Neural cell (in vitro differentiated cells): ENCODE measurements at regions not wholly inside any gene's neighbourhood (a gene's known extent, or its start where the extent isn't known, plus 50 kb on each side); places are given as distances from the start of the nearest gene placed in this dataset.

Experiments
- H2AFZ ChIP-seq: fragments of 200-600, 300-800 bp; sonication (generic), shearing (Covaris generic); 2 replicates; pipeline ENCODE4 v1.6.0; 2014; ENCODE audit warnings: low read depth, mild to moderate bottlenecking, antibody characterized with exemption, low read length, moderate library complexity
- H3F3A ChIP-seq: fragments of 200-600 bp; shearing (Covaris generic); 2 replicates; pipeline ENCODE4 v1.6.1; 2016; ENCODE audit warnings: mild to moderate bottlenecking, moderate library complexity, mixed read lengths, antibody characterized with exemption, low read length; ENCODE audit not compliant: insufficient read depth, poor library complexity, severe bottlenecking
- H3K27ac ChIP-seq: fragments of 200-600, 300-800 bp; sonication (generic), shearing (Covaris generic); 2 replicates; pipeline ENCODE4 v1.5.1; 2014; ENCODE audit warnings: mild to moderate bottlenecking, low read length, moderate library complexity
- H3K27me3 ChIP-seq: fragments of 300-800, 200-600 bp; sonication (generic), shearing (Covaris generic); 2 replicates; pipeline ENCODE4 v1.6.0; 2014; ENCODE audit warnings: mild to moderate bottlenecking, low read depth, low read length, moderate library complexity; ENCODE audit not compliant: insufficient read depth
- H3K36me3 ChIP-seq: fragments of 300-800, 200-600 bp; sonication (generic), shearing (Covaris generic); 2 replicates; pipeline ENCODE4 v1.5.1; 2014; ENCODE audit warnings: mild to moderate bottlenecking, antibody characterized with exemption, low read length, moderate library complexity; ENCODE audit not compliant: insufficient read depth
- H3K4me2 ChIP-seq: fragments of 300-800, 200-600 bp; sonication (generic), shearing (Covaris generic); 2 replicates; pipeline ENCODE4 v1.6.0; 2014; ENCODE audit warnings: mild to moderate bottlenecking, low read length
- H3K4me3 ChIP-seq: fragments of 300-800, 200-600 bp; sonication (generic), shearing (Covaris generic); 2 replicates; pipeline ENCODE4 v1.5.1; 2014; ENCODE audit warnings: mild to moderate bottlenecking, low read length, moderate library complexity
- H3K79me2 ChIP-seq: fragments of 200-600 bp; shearing (Covaris generic); replicated peaks from 2 replicates; pipeline ENCODE4 v1.6.0; 2014; ENCODE audit warnings: mild to moderate bottlenecking, low read length, moderate library complexity; ENCODE audit not compliant: insufficient read depth
- H3K9ac ChIP-seq: fragments of 300-800, 200-600 bp; sonication (generic), shearing (Covaris generic); 2 replicates; pipeline ENCODE4 v1.6.1; 2016; ENCODE audit warnings: mild to moderate bottlenecking, low read length, mixed read lengths
- H3K9me2 ChIP-seq: fragments of 200-600 bp; shearing (Covaris generic); 2 replicates; pipeline ENCODE4 v1.6.1; 2016; ENCODE audit warnings: mild to moderate bottlenecking, low read length, mixed read lengths; ENCODE audit not compliant: insufficient read depth
- H3K9me3 ChIP-seq: fragments of 200-600, 300-800 bp; sonication (generic), shearing (Covaris generic); 2 replicates; pipeline ENCODE4 v1.6.1; 2016; ENCODE audit warnings: mild to moderate bottlenecking, mixed run types, low read length, moderate library complexity, mixed read lengths
- H4K20me1 ChIP-seq: fragments of 200-600 bp; shearing (Covaris generic); 2 replicates; pipeline ENCODE4 v1.6.1; 2016; ENCODE audit warnings: mild to moderate bottlenecking, mixed run types; ENCODE audit not compliant: insufficient read depth
- CTCF ChIP-seq: fragments of 450-650 bp; IDR thresholded peaks from 2 replicates; pipeline ENCODE4 v1.5.1; 2014; ENCODE audit warnings: antibody characterized with exemption, mild to moderate bottlenecking, moderate library complexity; ENCODE audit not compliant: poor library complexity, severe bottlenecking
- EP300 ChIP-seq: fragments of 450-650 bp; conservative IDR thresholded peaks from 2 replicates; pipeline ENCODE4 v1.6.1; 2014; ENCODE audit warnings: antibody characterized with exemption, mild to moderate bottlenecking, moderate library complexity; ENCODE audit not compliant: poor library complexity, severe bottlenecking
- EZH2 ChIP-seq: fragments of 200-600, 300-800 bp; shearing (Covaris generic), sonication (generic); IDR thresholded peaks from 2 replicates; pipeline ENCODE4 v1.6.1; 2014; ENCODE audit warnings: antibody characterized with exemption, low read length, borderline replicate concordance, mild to moderate bottlenecking; ENCODE audit not compliant: insufficient read depth, poor library complexity, severe bottlenecking
- MXI1 ChIP-seq: fragments of 450-650 bp; conservative IDR thresholded peaks from 2 replicates; pipeline ENCODE4 v1.6.1; 2014; ENCODE audit warnings: antibody characterized with exemption, mild to moderate bottlenecking; ENCODE audit not compliant: poor library complexity, severe bottlenecking
- POLR2AphosphoS5 ChIP-seq: IDR thresholded peaks from 2 replicates; pipeline ENCODE4 v1.6.1; 2012
- RAD21 ChIP-seq: fragments of 450-650 bp; conservative IDR thresholded peaks from 2 replicates; pipeline ENCODE4 v1.6.1; 2014; ENCODE audit warnings: antibody characterized with exemption, mild to moderate bottlenecking, moderate library complexity
- REST ChIP-seq: IDR thresholded peaks from 2 replicates; pipeline ENCODE4 v1.6.1; 2012; ENCODE audit warnings: borderline replicate concordance
- SMC3 ChIP-seq: fragments of 450-650 bp; conservative IDR thresholded peaks from 2 replicates; pipeline ENCODE4 v1.6.1; 2014; ENCODE audit warnings: antibody characterized with exemption, mild to moderate bottlenecking, moderate library complexity; ENCODE audit not compliant: poor library complexity
- TAF1 ChIP-seq: IDR thresholded peaks from 2 replicates; pipeline ENCODE4 v1.6.1; 2012; ENCODE audit warnings: low read depth

GRCh38 chr13:74335370-74335769, 201.2 kb upstream of the KLF12 start:
- H3K79me2 ChIP-seq: no peaks in the 10 kb centered on the region
- no peak overlapping the region for H3K27ac ChIP-seq
- no peaks in the 10 kb centered on the region for H3K27me3 ChIP-seq
- no peak for TF ChIP-seq TAF1
- TF ChIP-seq CTCF: no peak
- no peak for TF ChIP-seq SMC3
- TF ChIP-seq MXI1: no peak
- TF ChIP-seq RAD21: no peak
- TF ChIP-seq REST: no peak
- no peak for TF ChIP-seq EP300
- TF ChIP-seq EZH2: no peak
- no peak for TF ChIP-seq POLR2AphosphoS5
- H3K4me2 ChIP-seq: no peak overlapping the region
- no peaks in the 10 kb centered on the region for H4K20me1 ChIP-seq
- H3K9ac ChIP-seq: no peak overlapping the region
- H3K9me3 ChIP-seq: no peaks in the 10 kb centered on the region
- no peak overlapping the region for H3K4me3 ChIP-seq
- no peaks in the 10 kb centered on the region for H3K36me3 ChIP-seq
- no peaks in the 10 kb centered on the region for H3F3A ChIP-seq
- H2AFZ ChIP-seq: no peak overlapping the region
- no peaks in the 10 kb centered on the region for H3K9me2 ChIP-seq

- H3K9me3 ChIP-seq: no peaks in the 10 kb centered on the region
These were observed 195.8 kb upstream of the KLF12 start for GRCh38 chr13:74329962-74330361.

More at GRCh38 chr13:74329962-74330361, 195.8 kb upstream of the KLF12 start:
- Histone ChIP-seq H3F3A (no peaks in the 10 kb centered on the region), H3K4me2 (no peak overlapping the region), H3K27ac (no peak overlapping the region), H3K9ac (no peak overlapping the region), H3K36me3 (no peaks in the 10 kb centered on the region), H3K9me2 (no peaks in the 10 kb centered on the region), H3K27me3 (no peaks in the 10 kb centered on the region), H2AFZ (no peak overlapping the region), H4K20me1 (no peaks in the 10 kb centered on the region), H3K4me3 (no peak overlapping the region), H3K79me2 (no peaks in the 10 kb centered on the region)
- TF ChIP-seq EP300 (no peak), CTCF (no peak), REST (no peak), MXI1 (no peak), SMC3 (no peak), TAF1 (no peak), POLR2AphosphoS5 (no peak), RAD21 (no peak), EZH2 (no peak)
